ENCODE measurements at regions not wholly inside any gene's neighbourhood (a gene's known extent, or its start where the extent isn't known, plus 50 kb on each side); places are given as distances from the start of the nearest gene placed in this dataset.

GRCh38 chr5:58211441-58211840 is 248.4 kb downstream of the PLK2 start:
- Mint-ChIP-seq H3K4me1 (no peaks in the 10 kb centered on the region), H3K36me3 (ENCODE audit: low read depth) (peaks cover 4% of the 10 kb centered on the region), H3K27me3 (ENCODE audit: insufficient read depth) (no peaks in the 10 kb centered on the region), H3K27ac (no peak overlapping the region), H3K9me3 (peaks cover 15% of the 10 kb centered on the region), H3K4me3 (no peak overlapping the region)
- no peaks in the 10 kb centered on the region for H3K27me3 ChIP-seq (ENCODE audit: control insufficient read depth, insufficient read depth, low read length, poor library complexity, severe bottlenecking)
- H3K9me3 ChIP-seq (ENCODE audit: control insufficient read depth, low read length): peaks cover 11% of the 10 kb centered on the region
- no peak overlapping the region for H3K9ac ChIP-seq (ENCODE audit: extremely low read depth, low read length, poor library complexity, severe bottlenecking)
- no CpG with 5 or more reads among the region's 1 CpG for WGBS, 2 experiments (ENCODE audit: insufficient coverage in 1 of 2, insufficient read length in 1 of 2)
- no peaks in the 10 kb centered on the region for H3K36me3 ChIP-seq (ENCODE audit: control insufficient read depth, insufficient read depth, low read length)
- no peak overlapping the region for H3K4me3 ChIP-seq (ENCODE audit: low read length)
- no peak for DNase-seq
- TF ChIP-seq CTCF (conservative IDR thresholded peaks at IDR 0.05): no peak
- no peaks in the 10 kb centered on the region for H3K4me1 ChIP-seq (ENCODE audit: control insufficient read depth, insufficient read depth, low read length)
- no peak overlapping the region for H3K27ac ChIP-seq (ENCODE audit: low read depth, low read length)

DNA sequence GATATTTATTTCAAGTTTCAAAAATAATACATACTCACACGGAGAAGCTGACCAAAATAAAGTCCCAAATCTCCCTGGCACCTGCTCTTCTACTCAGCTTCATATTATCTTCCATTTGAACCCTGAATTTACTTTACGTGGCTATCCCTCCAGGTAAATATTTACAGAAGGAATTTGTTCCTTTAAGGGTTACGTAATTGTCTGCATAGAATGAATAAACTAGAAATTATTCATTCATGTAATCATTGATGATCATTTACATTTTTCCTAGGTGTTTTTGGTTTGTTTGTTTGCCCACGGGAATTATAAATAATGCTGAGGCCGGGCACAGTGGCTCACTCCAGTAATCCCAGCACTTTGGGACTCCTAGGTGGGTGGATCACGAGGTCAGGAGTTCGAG is 251.2 kb downstream of the PLK2 start:
- no peaks in the 10 kb centered on the region for H3K36me3 Mint-ChIP-seq (ENCODE audit: low read depth)
- TF ChIP-seq CTCF (conservative IDR thresholded peaks at IDR 0.05): no peak
- H3K9me3 Mint-ChIP-seq: no peaks in the 10 kb centered on the region
- no peak overlapping the region for H3K27ac Mint-ChIP-seq
- no peaks in the 10 kb centered on the region for H3K9me3 ChIP-seq (ENCODE audit: control insufficient read depth, low read length)
- no peaks in the 10 kb centered on the region for H3K27me3 ChIP-seq (ENCODE audit: control insufficient read depth, insufficient read depth, low read length, poor library complexity, severe bottlenecking)
- H3K27ac ChIP-seq (ENCODE audit: low read depth, low read length): no peak overlapping the region
- WGBS, 2 experiments (ENCODE audit: insufficient coverage in 1 of 2, insufficient read length in 1 of 2): 97 to 100% methylated on average over 1 to 6 of the region's 7 CpGs
- no peaks in the 10 kb centered on the region for H3K36me3 ChIP-seq (ENCODE audit: control insufficient read depth, insufficient read depth, low read length)
- peaks cover 4% of the 10 kb centered on the region for H3K4me1 ChIP-seq (ENCODE audit: control insufficient read depth, insufficient read depth, low read length)
- no peaks in the 10 kb centered on the region for H3K27me3 Mint-ChIP-seq (ENCODE audit: insufficient read depth)
- H3K4me3 Mint-ChIP-seq: no peak overlapping the region
- no peaks in the 10 kb centered on the region for H3K4me1 Mint-ChIP-seq
- no peak overlapping the region for H3K9ac ChIP-seq (ENCODE audit: extremely low read depth, low read length, poor library complexity, severe bottlenecking)
- no peak overlapping the region for H3K4me3 ChIP-seq (ENCODE audit: low read length)
- no peak for DNase-seq

DNA sequence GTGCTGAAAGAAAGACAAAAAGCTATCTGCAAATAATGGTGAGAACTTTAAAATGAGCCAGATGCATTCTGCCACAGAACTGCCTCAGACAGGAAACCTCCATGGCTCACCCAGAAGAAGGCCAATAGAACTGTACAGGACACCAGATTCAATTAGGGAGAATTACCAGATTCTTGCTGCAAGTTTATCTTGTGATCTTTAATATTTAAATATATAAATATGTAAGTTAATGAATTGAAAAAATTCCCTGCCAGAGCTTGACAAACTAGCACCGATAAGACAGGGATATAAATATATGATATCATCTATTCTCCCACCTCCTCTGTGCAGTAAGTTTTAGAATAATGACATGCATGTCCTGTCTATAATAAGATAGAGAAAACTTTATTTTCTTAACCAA is 252.8 kb downstream of the PLK2 start:
- H3K4me1 ChIP-seq (ENCODE audit: control insufficient read depth, insufficient read depth, low read length): peaks cover 4% of the 10 kb centered on the region
- H3K36me3 ChIP-seq (ENCODE audit: control insufficient read depth, insufficient read depth, low read length): no peaks in the 10 kb centered on the region
- no peak overlapping the region for H3K4me3 ChIP-seq (ENCODE audit: low read length)
- Mint-ChIP-seq H3K4me1 (no peaks in the 10 kb centered on the region), H3K9me3 (no peaks in the 10 kb centered on the region), H3K36me3 (ENCODE audit: low read depth) (no peaks in the 10 kb centered on the region), H3K4me3 (no peak overlapping the region), H3K27me3 (ENCODE audit: insufficient read depth) (no peaks in the 10 kb centered on the region), H3K27ac (no peak overlapping the region)
- no peaks in the 10 kb centered on the region for H3K9me3 ChIP-seq (ENCODE audit: control insufficient read depth, low read length)
- no peak for TF ChIP-seq CTCF (conservative IDR thresholded peaks at IDR 0.05)
- no CpG with 5 or more reads among the region's 1 CpG for WGBS, 2 experiments (ENCODE audit: insufficient coverage in 1 of 2, insufficient read length in 1 of 2)
- H3K27ac ChIP-seq (ENCODE audit: low read depth, low read length): no peak overlapping the region
- H3K9ac ChIP-seq (ENCODE audit: extremely low read depth, low read length, poor library complexity, severe bottlenecking): no peak overlapping the region
- no peaks in the 10 kb centered on the region for H3K27me3 ChIP-seq (ENCODE audit: control insufficient read depth, insufficient read depth, low read length, poor library complexity, severe bottlenecking)
- no peak for DNase-seq

Measured in endodermal cell (in vitro differentiated cells).